ENCODE measurements at regions not wholly inside any gene's neighbourhood (a gene's known extent, or its start where the extent isn't known, plus 50 kb on each side); places are given as distances from the start of the nearest gene placed in this dataset.
"Not testable (repeated sequence)": the region's sequence is repeated elsewhere in the genome, so short reads cannot be mapped to it uniquely, and the experiment has no call there.

DNA sequence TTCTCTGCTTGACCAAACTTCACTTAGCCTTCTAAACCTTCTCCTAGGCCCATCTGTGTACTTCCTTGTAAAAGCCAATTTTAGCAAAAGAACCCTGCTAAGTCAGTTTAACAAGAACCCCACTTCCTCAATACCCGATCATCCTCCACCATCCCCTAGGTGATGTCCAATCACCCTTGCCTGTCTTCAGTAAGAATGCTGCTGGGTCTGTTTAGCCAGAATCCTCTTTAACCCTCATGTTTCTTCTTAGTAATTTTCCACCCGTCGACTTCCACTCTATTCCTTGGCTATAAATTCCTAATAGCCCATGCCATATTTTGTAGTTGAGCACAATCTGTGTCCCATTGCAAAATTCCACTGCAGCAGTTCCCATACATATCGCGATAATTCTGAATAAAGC is 780.0 kb upstream of the RAB6C start:
- ATAC-seq = no peak
- Histone ChIP-seq H3K9me3 (no peaks in the 10 kb centered on the region), H3K4me3 (no peak overlapping the region), H3K36me3 (replicated peaks in 1 of 2; ENCODE audit: insufficient read depth in 1 of 2, low read depth in 2 of 2) (no peaks in the 10 kb centered on the region), H3K4me1 (peaks cover 5% of the 10 kb centered on the region), H3K27me3 (no peaks in the 10 kb centered on the region), H3K27ac (no peak overlapping the region)
- no peak for TF ChIP-seq POLR2A (IDR thresholded peaks at IDR 0.05)
- TF ChIP-seq, protein P1, sequence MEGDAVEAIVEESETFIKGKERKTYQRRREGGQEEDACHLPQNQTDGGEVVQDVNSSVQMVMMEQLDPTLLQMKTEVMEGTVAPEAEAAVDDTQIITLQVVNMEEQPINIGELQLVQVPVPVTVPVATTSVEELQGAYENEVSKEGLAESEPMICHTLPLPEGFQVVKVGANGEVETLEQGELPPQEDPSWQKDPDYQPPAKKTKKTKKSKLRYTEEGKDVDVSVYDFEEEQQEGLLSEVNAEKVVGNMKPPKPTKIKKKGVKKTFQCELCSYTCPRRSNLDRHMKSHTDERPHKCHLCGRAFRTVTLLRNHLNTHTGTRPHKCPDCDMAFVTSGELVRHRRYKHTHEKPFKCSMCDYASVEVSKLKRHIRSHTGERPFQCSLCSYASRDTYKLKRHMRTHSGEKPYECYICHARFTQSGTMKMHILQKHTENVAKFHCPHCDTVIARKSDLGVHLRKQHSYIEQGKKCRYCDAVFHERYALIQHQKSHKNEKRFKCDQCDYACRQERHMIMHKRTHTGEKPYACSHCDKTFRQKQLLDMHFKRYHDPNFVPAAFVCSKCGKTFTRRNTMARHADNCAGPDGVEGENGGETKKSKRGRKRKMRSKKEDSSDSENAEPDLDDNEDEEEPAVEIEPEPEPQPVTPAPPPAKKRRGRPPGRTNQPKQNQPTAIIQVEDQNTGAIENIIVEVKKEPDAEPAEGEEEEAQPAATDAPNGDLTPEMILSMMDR (IDR thresholded peaks at IDR 0.05) = no peak
- WGBS, 2 donors = 76 to 79% methylated on average over 5 of the region's 5 CpGs
- no peak for DNase-seq
- intact Hi-C loops (cut with DNase I) = no loop called here

DNA sequence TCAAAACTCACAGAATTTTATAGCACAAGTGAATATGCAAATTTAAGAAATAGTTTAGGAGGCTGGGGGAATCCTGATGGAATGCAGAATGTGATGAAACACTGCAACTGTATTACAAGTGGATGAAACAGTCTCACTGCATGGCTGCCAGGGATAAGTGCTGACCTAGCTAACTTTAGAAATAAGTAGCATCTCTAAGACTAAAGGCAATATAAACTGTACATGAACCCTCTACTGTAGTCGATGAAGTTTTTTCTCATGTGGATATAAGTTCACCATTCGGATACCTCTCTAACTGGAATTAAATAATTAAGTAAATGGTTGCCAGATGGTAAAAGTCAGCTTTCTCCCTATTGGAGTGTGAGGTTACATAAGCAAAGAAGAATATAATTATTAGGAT is 777.8 kb upstream of the RAB6C start:
- no peak for ATAC-seq
- DNase-seq = no peak
- H3K36me3 ChIP-seq (replicated peaks in 1 of 2; ENCODE audit: insufficient read depth in 1 of 2, low read depth in 2 of 2) = no peaks in the 10 kb centered on the region
- H3K4me1 ChIP-seq = peaks cover 6% of the 10 kb centered on the region
- no peak overlapping the region for H3K4me3 ChIP-seq
- no peak for TF ChIP-seq POLR2A (IDR thresholded peaks at IDR 0.05)
- TF ChIP-seq, protein P1 (IDR thresholded peaks at IDR 0.05) = no peak
- WGBS, 2 donors = 79 to 86% methylated on average over 2 of the region's 2 CpGs
- intact Hi-C loops (cut with DNase I) = no loop called here
- no peak overlapping the region for H3K27ac ChIP-seq
- no peaks in the 10 kb centered on the region for H3K9me3 ChIP-seq
- H3K27me3 ChIP-seq = no peaks in the 10 kb centered on the region

DNA sequence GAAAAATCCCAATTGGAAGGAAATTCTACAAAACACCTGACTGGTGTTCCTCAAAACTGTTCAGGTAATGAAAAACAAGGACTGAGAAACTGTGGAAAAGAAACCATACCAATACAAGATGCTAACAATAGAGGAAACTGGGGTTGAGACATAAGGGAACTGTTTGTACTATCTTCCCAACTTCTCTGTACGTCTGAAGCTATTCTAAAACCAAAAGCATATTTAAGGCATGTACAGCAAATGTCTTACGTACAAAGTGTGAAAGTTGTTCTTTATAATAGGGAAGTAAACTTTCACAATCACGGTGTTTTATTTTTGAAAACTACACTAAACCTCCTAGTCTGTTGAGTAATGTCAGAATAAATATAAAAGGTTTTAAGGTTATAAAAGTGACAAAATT is 776.1 kb upstream of the RAB6C start:
- H3K27ac ChIP-seq = peak overlapping the region in 1 of 4 donors; percentile 10
- intact Hi-C loops (cut with DNase I) = no loop called here
- H3K9me3 ChIP-seq = no peaks in the 10 kb centered on the region
- DNase-seq (no peak), ATAC-seq (no peak)
- WGBS, 2 donors = 58 to 61% methylated on average over 3 of the region's 3 CpGs
- H3K4me3 ChIP-seq = no peak overlapping the region
- TF ChIP-seq POLR2A (IDR thresholded peaks at IDR 0.05) = no peak
- TF ChIP-seq, protein P1 (IDR thresholded peaks at IDR 0.05) = no peak
- H3K4me1 ChIP-seq = peaks cover 6% of the 10 kb centered on the region
- no peaks in the 10 kb centered on the region for H3K27me3 ChIP-seq
- no peaks in the 10 kb centered on the region for H3K36me3 ChIP-seq (replicated peaks in 1 of 2; ENCODE audit: insufficient read depth in 1 of 2, low read depth in 2 of 2)

DNA sequence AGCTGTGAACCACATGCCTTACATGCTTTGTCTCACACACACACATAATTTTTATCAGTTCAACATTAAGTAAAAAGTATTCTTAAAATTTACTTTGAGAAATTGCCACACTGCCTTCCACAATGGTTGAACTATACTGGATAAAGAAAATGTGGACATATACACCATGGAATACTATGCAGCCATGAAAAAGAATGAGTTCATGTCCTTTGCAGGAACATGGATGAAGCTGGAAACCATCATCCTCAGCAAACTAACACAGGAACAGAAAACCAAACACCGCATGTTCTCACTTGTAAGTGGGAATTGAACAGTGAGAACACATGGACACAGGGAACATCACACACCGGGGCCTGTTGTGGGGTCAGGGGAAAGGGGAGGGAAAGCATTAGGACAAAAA is 774.9 kb upstream of the RAB6C start:
- ATAC-seq; H3K27ac ChIP-seq; H3K4me3 ChIP-seq; DNase-seq; H3K9me3 ChIP-seq; H3K27me3 ChIP-seq; H3K4me1 ChIP-seq; intact Hi-C loops (cut with DNase I); H3K36me3 ChIP-seq (replicated peaks in 1 of 2; ENCODE audit: insufficient read depth in 1 of 2, low read depth in 2 of 2): not testable (repeated sequence)
- 86 to 100% methylated on average over 2 of the region's 2 CpGs for whole genome bisulfite sequencing, 2 donors

DNA sequence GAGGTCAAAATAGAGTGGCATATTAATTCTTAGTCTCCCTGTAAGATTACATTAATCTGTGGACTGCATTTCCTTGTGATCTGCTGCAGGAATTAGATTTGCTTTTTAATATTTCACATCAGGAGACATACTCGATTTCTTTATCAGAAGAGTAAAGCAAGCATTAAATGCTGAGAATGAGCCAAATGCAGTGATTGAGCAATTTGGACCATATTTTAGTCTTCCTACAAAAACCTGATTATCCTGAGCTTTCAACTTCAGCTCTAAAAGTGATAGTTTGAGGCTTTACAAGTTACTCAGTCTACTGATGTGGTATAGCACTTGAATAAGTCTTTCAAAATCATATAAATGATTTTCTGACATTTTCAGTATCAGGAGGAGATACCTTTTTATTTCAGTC is 774.3 kb upstream of the RAB6C start:
- WGBS, 2 donors = 4 to 9% methylated on average over 1 of the region's 1 CpG
- TF ChIP-seq, protein P1 (IDR thresholded peaks at IDR 0.05) = no peak
- intact Hi-C loops (cut with DNase I) = no loop called here
- H3K4me3 ChIP-seq = no peak overlapping the region
- no peaks in the 10 kb centered on the region for H3K36me3 ChIP-seq (replicated peaks in 1 of 2; ENCODE audit: insufficient read depth in 1 of 2, low read depth in 2 of 2)
- DNase-seq (no peak), ATAC-seq (no peak)
- peaks cover 6% of the 10 kb centered on the region for H3K4me1 ChIP-seq
- no peaks in the 10 kb centered on the region for H3K9me3 ChIP-seq
- H3K27me3 ChIP-seq = no peaks in the 10 kb centered on the region
- no peak overlapping the region for H3K27ac ChIP-seq
